ENCODE measurements at regions not wholly inside any gene's neighbourhood (a gene's known extent, or its start where the extent isn't known, plus 50 kb on each side); places are given as distances from the start of the nearest gene placed in this dataset.

- H3K79me2 ChIP-seq (ENCODE audit: insufficient read depth, low read length): no peaks in the 10 kb centered on the region
- no CpG with 5 or more reads among the region's 1 CpG for WGBS (ENCODE audit: extremely low coverage, insufficient read length, low lambda C conversion rate)
- no peak overlapping the region for H2BK120ac ChIP-seq (ENCODE audit: low read depth, low read length, poor library complexity, severe bottlenecking)
These were observed 752.9 kb upstream of the SEMA6A start for GRCh38 chr5:117327511-117327910.

More at GRCh38 chr5:117327511-117327910, 752.9 kb upstream of the SEMA6A start:
- no peak overlapping the region for H3K23ac ChIP-seq (ENCODE audit: insufficient read length, low read depth, low read length)
- no peak overlapping the region for H3K27ac Mint-ChIP-seq
- H2AK5ac ChIP-seq (ENCODE audit: insufficient read length, low read length): no peak overlapping the region
- no peak overlapping the region for H3K4ac ChIP-seq (ENCODE audit: low read depth, low read length)
- no peak overlapping the region for H2BK20ac ChIP-seq (ENCODE audit: low read depth, low read length, poor library complexity, severe bottlenecking)
- no peak overlapping the region for H3T11ph ChIP-seq (ENCODE audit: low read length)
- no peak overlapping the region for H4K91ac ChIP-seq (ENCODE audit: insufficient read length, low read depth, low read length)
- TF ChIP-seq CTCF (conservative IDR thresholded peaks at IDR 0.05): no peak
- H3K4me3 Mint-ChIP-seq: no peak overlapping the region
- H3K23me2 ChIP-seq (ENCODE audit: insufficient read length, low read depth, low read length, poor library complexity, severe bottlenecking): no peaks in the 10 kb centered on the region
- H2BK15ac ChIP-seq (ENCODE audit: low read depth, low read length): no peak overlapping the region
- H3K4me2 ChIP-seq (ENCODE audit: insufficient read depth, insufficient read length, low read length): no peak overlapping the region
- no peaks in the 10 kb centered on the region for H3K79me1 ChIP-seq (ENCODE audit: insufficient read depth, low read depth, low read length, poor library complexity, severe bottlenecking)
- no peak overlapping the region for H3K27ac ChIP-seq (ENCODE audit: insufficient read length, low read depth, low read length)
- no peak overlapping the region for H2BK12ac ChIP-seq (ENCODE audit: insufficient read length, low read depth, low read length)
- no peak overlapping the region for H2AFZ ChIP-seq (ENCODE audit: low read length)
- no peak overlapping the region for H3K56ac ChIP-seq (ENCODE audit: insufficient read length, low read depth, low read length)
- DNase-seq: no peak
- peaks cover 4 to 24% (median 8%) of the 10 kb centered on the region in 3 experiments for H3K36me3 Mint-ChIP-seq (ENCODE audit: insufficient read depth in 1 of 3, low read depth in 3 of 3)
- no peaks in the 10 kb centered on the region for H3K4me1 Mint-ChIP-seq
- H3K18ac ChIP-seq (ENCODE audit: insufficient read length, low read depth, low read length): no peak overlapping the region
- no peaks in the 10 kb centered on the region for H3K9me3 ChIP-seq (ENCODE audit: control insufficient read depth, low read depth, low read length)
- no peak overlapping the region for H2BK5ac ChIP-seq (ENCODE audit: insufficient read length, low read length)
- peaks cover 15 to 22% of the 10 kb centered on the region in 2 experiments for H3K9me3 Mint-ChIP-seq
- no peak overlapping the region for H3K14ac ChIP-seq (ENCODE audit: insufficient read depth, low read length)
- no peak overlapping the region for H4K5ac ChIP-seq (ENCODE audit: insufficient read length, low read depth, low read length)
- H4K20me1 ChIP-seq (ENCODE audit: control insufficient read depth, insufficient read depth, insufficient read length): no peaks in the 10 kb centered on the region
- H3K27me3 ChIP-seq (ENCODE audit: insufficient read depth, low read length): no peaks in the 10 kb centered on the region
- H4K8ac ChIP-seq (replicated peaks; ENCODE audit: insufficient read length, low read depth, low read length): no peak overlapping the region
- no peaks in the 10 kb centered on the region for H3K27me3 Mint-ChIP-seq (ENCODE audit: low read depth)
- H3K9ac ChIP-seq (ENCODE audit: extremely low read depth, insufficient read length, low read length): no peak overlapping the region
- no peaks in the 10 kb centered on the region for H3K4me1 ChIP-seq (ENCODE audit: insufficient read depth, low read length)
